ENCODE measurements at regions not wholly inside any gene's neighbourhood (a gene's known extent, or its start where the extent isn't known, plus 50 kb on each side); places are given as distances from the start of the nearest gene placed in this dataset.

- no peaks in the 10 kb centered on the region for H3K27me3 ChIP-seq (ENCODE audit: low read depth, low read length)
- H3K4me2 ChIP-seq (ENCODE audit: low read length): no peak overlapping the region
- no peak overlapping the region for H3K4me3 ChIP-seq (ENCODE audit: low read length)
- H3K9ac ChIP-seq (ENCODE audit: low read length): no peak overlapping the region
- TF ChIP-seq EZH2phosphoT487 (IDR thresholded peaks at IDR 0.05; ENCODE audit: low read depth) (no peak), CTCF (IDR thresholded peaks at IDR 0.05; ENCODE audit: low read depth, low read length) (no peak)
- H3K9me3 ChIP-seq (ENCODE audit: insufficient read depth, low read length): no peaks in the 10 kb centered on the region
- H3K36me3 ChIP-seq (replicated peaks; ENCODE audit: low read depth, low read length): no peaks in the 10 kb centered on the region
- H4K20me1 ChIP-seq (ENCODE audit: insufficient read depth, low read length): no peaks in the 10 kb centered on the region
- no peak overlapping the region for H2AFZ ChIP-seq (ENCODE audit: low read depth, low read length)
- no peaks in the 10 kb centered on the region for H3K4me1 ChIP-seq (ENCODE audit: low read length)
- no peak overlapping the region for H3K27ac ChIP-seq (ENCODE audit: low read length)
- no peaks in the 10 kb centered on the region for H3K79me2 ChIP-seq (ENCODE audit: low read length)
Observed at GRCh38 chr6:76347539-76347938, 275.1 kb upstream of the IMPG1 start.

- TF ChIP-seq EZH2phosphoT487 (IDR thresholded peaks at IDR 0.05; ENCODE audit: low read depth): no peak
- TF ChIP-seq CTCF (IDR thresholded peaks at IDR 0.05; ENCODE audit: low read depth, low read length): no peak
- no peaks in the 10 kb centered on the region for H3K79me2 ChIP-seq (ENCODE audit: low read length)
- H2AFZ ChIP-seq (ENCODE audit: low read depth, low read length): no peak overlapping the region
- H3K9ac ChIP-seq (ENCODE audit: low read length): no peak overlapping the region
- H3K9me3 ChIP-seq (ENCODE audit: insufficient read depth, low read length): no peaks in the 10 kb centered on the region
- H3K36me3 ChIP-seq (replicated peaks; ENCODE audit: low read depth, low read length): no peaks in the 10 kb centered on the region
- no peaks in the 10 kb centered on the region for H3K4me1 ChIP-seq (ENCODE audit: low read length)
- no peaks in the 10 kb centered on the region for H3K27me3 ChIP-seq (ENCODE audit: low read depth, low read length)
- no peak overlapping the region for H3K4me2 ChIP-seq (ENCODE audit: low read length)
- H3K27ac ChIP-seq (ENCODE audit: low read length): no peak overlapping the region
- no peak overlapping the region for H3K4me3 ChIP-seq (ENCODE audit: low read length)
- H4K20me1 ChIP-seq (ENCODE audit: insufficient read depth, low read length): no peaks in the 10 kb centered on the region
Observed at GRCh38 chr6:76342611-76343160, 270.2 kb upstream of the IMPG1 start.

DNA sequence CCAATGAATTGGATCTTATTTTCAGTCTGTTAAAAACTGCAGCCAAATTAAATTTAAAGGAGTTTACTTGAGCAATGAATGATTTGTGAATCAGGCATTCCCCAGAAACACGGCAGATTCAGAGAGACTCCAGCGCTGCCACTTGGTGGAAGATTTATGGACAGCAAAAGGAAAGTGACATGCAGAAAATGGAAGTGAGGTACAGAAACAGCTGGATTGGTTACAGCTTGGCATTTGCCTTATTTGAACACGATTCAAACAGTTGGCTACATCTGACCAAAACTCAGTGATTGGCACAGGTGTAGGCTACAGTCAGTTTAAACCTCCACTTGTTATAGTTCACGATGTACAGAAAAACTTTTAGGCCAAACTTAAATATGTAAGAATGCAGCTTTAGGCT lies 257.6 kb upstream of the IMPG1 start:
- Histone ChIP-seq H3K4me3 (ENCODE audit: low read length) (no peak overlapping the region), H3K9me3 (ENCODE audit: insufficient read depth, low read length) (no peaks in the 10 kb centered on the region), H4K20me1 (ENCODE audit: insufficient read depth, low read length) (no peaks in the 10 kb centered on the region), H3K4me2 (ENCODE audit: low read length) (no peak overlapping the region), H3K79me2 (ENCODE audit: low read length) (no peaks in the 10 kb centered on the region), H3K27me3 (ENCODE audit: low read depth, low read length) (no peaks in the 10 kb centered on the region), H3K9ac (ENCODE audit: low read length) (no peak overlapping the region), H3K27ac (ENCODE audit: low read length) (no peak overlapping the region), H2AFZ (ENCODE audit: low read depth, low read length) (no peak overlapping the region), H3K4me1 (ENCODE audit: low read length) (no peaks in the 10 kb centered on the region), H3K36me3 (replicated peaks; ENCODE audit: low read depth, low read length) (no peaks in the 10 kb centered on the region)
- no peak for TF ChIP-seq EZH2phosphoT487 (IDR thresholded peaks at IDR 0.05; ENCODE audit: low read depth)
- TF ChIP-seq CTCF (IDR thresholded peaks at IDR 0.05; ENCODE audit: low read depth, low read length): no peak

DNA sequence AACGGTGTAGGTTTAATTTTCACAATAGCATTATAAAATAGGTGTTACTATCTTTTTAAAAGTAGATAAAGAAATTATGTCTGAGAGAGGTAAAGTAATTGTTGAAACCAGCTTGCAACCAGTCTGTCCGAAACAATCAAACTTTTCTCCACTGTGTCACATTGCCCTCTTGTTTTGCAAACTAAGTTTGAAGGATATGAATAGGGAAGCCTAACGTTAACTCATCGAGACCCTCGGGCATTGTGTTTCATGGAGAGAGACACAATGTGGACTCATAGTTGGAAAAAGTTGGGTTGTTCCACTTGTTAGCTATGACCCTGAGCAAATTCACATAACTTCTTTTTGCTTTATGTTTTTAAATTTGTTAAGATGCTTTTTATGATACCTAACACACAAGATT lies 254.4 kb upstream of the IMPG1 start:
- no peak overlapping the region for H3K4me3 ChIP-seq (ENCODE audit: low read length)
- no peaks in the 10 kb centered on the region for H3K4me1 ChIP-seq (ENCODE audit: low read length)

More for the DNA sequence above, 254.4 kb upstream of the IMPG1 start:
- Histone ChIP-seq H3K36me3 (replicated peaks; ENCODE audit: low read depth, low read length) (no peaks in the 10 kb centered on the region), H3K4me2 (ENCODE audit: low read length) (no peak overlapping the region), H3K27ac (ENCODE audit: low read length) (no peak overlapping the region), H3K27me3 (ENCODE audit: low read depth, low read length) (no peaks in the 10 kb centered on the region), H3K79me2 (ENCODE audit: low read length) (no peaks in the 10 kb centered on the region), H2AFZ (ENCODE audit: low read depth, low read length) (no peak overlapping the region), H4K20me1 (ENCODE audit: insufficient read depth, low read length) (no peaks in the 10 kb centered on the region), H3K9ac (ENCODE audit: low read length) (no peak overlapping the region), H3K9me3 (ENCODE audit: insufficient read depth, low read length) (no peaks in the 10 kb centered on the region)
- TF ChIP-seq EZH2phosphoT487 (IDR thresholded peaks at IDR 0.05; ENCODE audit: low read depth): no peak
- TF ChIP-seq CTCF (IDR thresholded peaks at IDR 0.05; ENCODE audit: low read depth, low read length): no peak

Measured in OCI-LY3 (cell line).